RWPE2 (cell line): ENCODE measurements at regions not wholly inside any gene's neighbourhood (a gene's known extent, or its start where the extent isn't known, plus 50 kb on each side); places are given as distances from the start of the nearest gene placed in this dataset.

ENCODE experiments used
- ATAC-seq: fragments of 200-7000 bp; cut with Tn5 transposase; 3 replicates; pipeline ENCODE4 v1.9.1; 2021; ENCODE audit warnings: low read depth
- DNase-seq: peaks from one replicate; pipeline ENCODE4 v3.0.0-alpha.2; 2020; ENCODE audit warnings: low spot score
- H3K27ac ChIP-seq: fragments of 450-650 bp; 2 replicates; pipeline ENCODE4 v1.5.1; 2017; ENCODE audit warnings: mild to moderate bottlenecking; ENCODE audit not compliant: poor library complexity, severe bottlenecking
- H3K27me3 ChIP-seq: fragments of 250-450 bp; sonication (Bioruptor Pico); 2 replicates; pipeline ENCODE4 v1.5.1; 2021; ENCODE audit warnings: mild to moderate bottlenecking, moderate library complexity; ENCODE audit not compliant: insufficient read depth, poor library complexity, severe bottlenecking
- H3K36me3 ChIP-seq: fragments of 250-450 bp; sonication (Bioruptor Pico); 2 replicates; pipeline ENCODE4 v1.5.1; 2020; ENCODE audit warnings: low read depth, mild to moderate bottlenecking, moderate library complexity
- H3K4me1 ChIP-seq: fragments of 250-450 bp; sonication (Bioruptor Pico); 2 replicates; pipeline ENCODE4 v1.5.1; 2021; ENCODE audit warnings: mild to moderate bottlenecking, moderate library complexity; ENCODE audit not compliant: insufficient read depth, poor library complexity, severe bottlenecking
- H3K4me3 ChIP-seq: fragments of 250-450 bp; sonication (Bioruptor Pico); 2 replicates; pipeline ENCODE4 v1.5.1; 2021; ENCODE audit warnings: mild to moderate bottlenecking, moderate library complexity; ENCODE audit not compliant: severe bottlenecking
- H3K9me3 ChIP-seq: fragments of 250-450 bp; sonication (Bioruptor Pico); 2 replicates; pipeline ENCODE4 v1.5.1; 2021; ENCODE audit warnings: mild to moderate bottlenecking, moderate library complexity; ENCODE audit not compliant: severe bottlenecking
- CTCF ChIP-seq: fragments of 450-650 bp; IDR thresholded peaks from one replicate; pipeline ENCODE4 v1.5.1; 2017; ENCODE audit warnings: mild to moderate bottlenecking, moderate library complexity; ENCODE audit not compliant: poor library complexity, severe bottlenecking

DNA sequence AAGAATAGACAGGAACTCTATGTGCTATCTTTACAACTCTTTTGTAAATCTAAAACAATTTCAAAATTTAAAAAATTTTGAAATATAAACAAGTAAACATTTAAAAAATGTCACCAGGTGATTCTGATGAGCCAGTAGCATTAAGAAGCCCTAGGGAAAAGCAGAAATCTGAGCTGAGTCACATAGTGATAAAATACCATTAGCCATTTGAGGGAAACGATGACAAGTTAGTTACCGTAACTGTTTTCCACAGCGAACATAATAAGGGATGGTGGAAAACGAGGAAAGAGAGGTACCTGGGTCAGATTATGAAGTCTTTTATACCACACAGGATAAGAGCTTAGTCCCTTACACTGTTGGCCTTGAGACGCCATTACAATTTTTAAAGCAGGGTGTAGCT lies 55.5 kb downstream of the PRR15 start:
- DNase-seq (no peak), ATAC-seq (no peak)
- Histone ChIP-seq H3K27me3 (no peaks in the 10 kb centered on the region), H3K4me3 (no peak overlapping the region), H3K27ac (no peak overlapping the region), H3K36me3 (no peaks in the 10 kb centered on the region), H3K9me3 (no peaks in the 10 kb centered on the region), H3K4me1 (peaks cover 32% of the 10 kb centered on the region)
- TF ChIP-seq CTCF: no peak

DNA sequence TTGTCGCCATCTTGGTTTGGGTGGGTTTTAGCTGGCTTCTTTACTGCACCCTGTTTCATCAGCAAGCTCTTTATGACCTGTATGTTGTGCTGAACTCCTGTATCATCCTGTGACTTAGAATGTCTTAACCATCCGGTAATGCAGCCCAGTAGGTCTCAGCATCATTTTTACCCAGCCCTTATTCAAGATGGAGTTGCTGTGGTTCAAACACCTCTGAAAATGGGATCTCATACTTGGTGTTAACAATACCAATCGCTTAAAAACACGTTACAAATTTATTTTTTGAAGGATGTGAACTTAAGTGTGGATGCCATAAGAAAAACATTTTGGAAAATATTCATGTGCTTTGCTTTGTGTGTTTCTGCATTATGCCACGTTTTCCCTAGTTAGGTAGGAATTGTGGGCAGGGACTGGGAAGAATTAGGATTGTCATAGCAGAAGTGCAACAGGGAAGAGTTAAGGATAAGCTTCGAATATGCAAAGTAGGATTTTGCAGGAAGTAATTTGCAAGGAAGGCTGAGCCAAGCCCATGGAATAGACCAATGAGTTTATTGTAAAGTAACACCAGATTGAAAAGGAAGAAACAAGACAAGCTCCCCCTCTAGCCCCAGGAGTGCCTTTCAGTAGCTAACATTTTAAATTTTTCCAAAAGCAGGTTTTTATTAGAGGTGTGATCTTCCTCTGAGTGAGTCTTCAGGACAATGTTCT lies 56.4 kb downstream of the PRR15 start:
- Histone ChIP-seq H3K27ac (peak overlapping the region; percentile 46), H3K27me3 (no peaks in the 10 kb centered on the region), H3K9me3 (no peaks in the 10 kb centered on the region), H3K4me3 (no peak overlapping the region), H3K36me3 (no peaks in the 10 kb centered on the region), H3K4me1 (peaks cover 34% of the 10 kb centered on the region)
- no peak for TF ChIP-seq CTCF
- no peak for ATAC-seq
- DNase-seq: no peak

DNA sequence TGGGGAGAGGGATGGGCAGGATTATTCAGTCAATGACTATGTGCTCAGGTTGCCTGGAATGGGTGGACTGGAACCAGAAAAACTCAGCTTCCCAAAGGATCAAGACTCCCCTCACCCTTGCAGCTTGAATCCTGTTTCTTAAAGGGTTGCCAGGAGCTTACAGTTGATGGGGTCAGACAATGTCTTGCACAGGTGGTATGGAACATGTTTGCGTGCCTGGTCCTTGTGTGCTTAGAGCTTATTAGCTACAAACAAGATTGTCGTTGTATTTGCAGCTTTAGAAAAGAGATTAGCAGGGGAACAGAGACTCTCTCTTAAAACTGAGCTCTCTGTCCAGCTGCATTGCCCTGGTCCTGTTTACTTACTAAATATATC lies 56.9 kb downstream of the PRR15 start:
- no peak for TF ChIP-seq CTCF
- Histone ChIP-seq H3K36me3 (no peaks in the 10 kb centered on the region), H3K4me1 (peaks cover 34% of the 10 kb centered on the region), H3K27ac (peak overlapping the region; percentile 46), H3K9me3 (no peaks in the 10 kb centered on the region), H3K4me3 (no peak overlapping the region), H3K27me3 (no peaks in the 10 kb centered on the region)
- ATAC-seq (no peak), DNase-seq (no peak)

DNA sequence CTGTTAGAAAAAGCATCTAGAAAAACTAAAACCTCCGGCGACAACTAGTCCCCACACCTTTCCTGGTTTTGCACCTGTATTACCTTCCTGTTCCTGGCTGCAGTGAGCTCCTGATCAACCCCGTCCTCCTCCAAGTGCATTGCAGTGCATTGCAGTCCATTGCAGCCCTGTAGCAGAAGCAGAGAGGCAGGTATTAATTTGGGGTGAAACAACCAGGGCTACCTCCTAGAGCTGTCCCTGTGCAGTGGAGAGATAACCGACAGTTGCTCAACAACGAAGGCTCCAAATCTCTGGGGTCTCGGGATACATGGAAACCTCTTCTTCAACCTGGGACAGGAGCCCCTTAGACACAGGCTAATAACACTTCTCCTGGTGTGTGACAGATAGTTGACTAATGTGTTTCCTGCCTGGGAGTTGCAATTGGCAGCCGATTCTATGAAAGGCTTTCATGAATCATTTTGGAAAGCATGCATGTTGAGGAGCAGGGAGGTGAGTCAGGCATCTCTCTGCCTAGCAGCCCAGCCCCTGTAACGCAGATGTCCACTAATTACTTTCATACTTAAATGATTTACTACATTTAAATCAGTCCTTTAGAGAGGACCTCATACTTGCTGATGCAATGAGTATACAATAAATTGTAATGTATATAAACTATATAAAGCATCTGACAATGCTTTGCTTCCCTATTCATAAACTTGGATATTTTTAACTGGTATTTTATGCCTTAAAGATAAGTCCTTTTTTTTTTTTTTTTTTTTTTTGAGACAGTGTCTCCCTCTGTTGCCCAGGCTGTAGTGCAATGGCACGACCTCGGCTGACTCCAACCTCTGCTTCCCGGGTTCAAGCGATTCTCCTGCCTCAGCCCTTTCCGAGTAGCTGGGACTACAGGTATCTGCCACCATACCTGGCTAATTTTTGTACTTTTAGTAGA lies 59.0 kb downstream of the PRR15 start:
- H3K9me3 ChIP-seq: no peaks in the 10 kb centered on the region
- no peaks in the 10 kb centered on the region for H3K27me3 ChIP-seq
- H3K4me1 ChIP-seq: peaks cover 34% of the 10 kb centered on the region
- H3K36me3 ChIP-seq: no peaks in the 10 kb centered on the region
- ATAC-seq (peak; percentile 96), DNase-seq (peak; percentile 86)
- H3K4me3 ChIP-seq: no peak overlapping the region
- H3K27ac ChIP-seq: peak overlapping the region; percentile 83
- peak; percentile 14 for TF ChIP-seq CTCF
